ENCODE measurements at regions not wholly inside any gene's neighbourhood (a gene's known extent, or its start where the extent isn't known, plus 50 kb on each side); places are given as distances from the start of the nearest gene placed in this dataset.

- TF ChIP-seq CTCF (IDR thresholded peaks at IDR 0.05) (no peak), POLR2A (IDR thresholded peaks at IDR 0.05) (no peak)
Observed at GRCh38 chr3:127410678-127411077, 122.8 kb upstream of the PRR20G start.
